ENCODE measurements at regions not wholly inside any gene's neighbourhood (a gene's known extent, or its start where the extent isn't known, plus 50 kb on each side); places are given as distances from the start of the nearest gene placed in this dataset.

DNA sequence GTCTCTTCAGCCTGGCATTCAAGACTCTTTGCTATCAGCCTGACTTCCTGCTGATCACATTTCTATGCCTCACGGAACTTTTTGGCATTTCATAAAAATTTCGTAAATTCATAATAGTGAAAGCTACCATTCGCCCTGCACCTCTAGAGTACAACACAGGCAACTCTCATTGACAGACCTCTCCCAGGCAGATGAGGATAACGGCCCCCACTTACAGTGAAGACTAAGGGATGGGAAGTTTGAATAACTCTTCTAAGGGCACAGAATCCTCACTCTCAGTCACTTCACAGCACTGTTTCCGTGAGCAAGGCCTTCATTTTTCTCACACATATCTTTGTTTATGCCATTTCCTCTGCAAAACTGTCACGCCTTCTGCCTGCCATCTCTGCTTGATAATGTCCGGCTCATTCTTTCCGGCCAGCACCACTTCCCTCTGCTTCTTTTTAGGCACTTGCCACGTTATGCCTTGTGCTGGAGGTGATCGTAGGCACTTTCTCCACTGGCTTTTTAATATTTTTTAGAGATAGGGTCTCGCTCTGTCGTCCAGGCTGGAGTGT lies 224.1 kb upstream of the HES1 start:
- Histone ChIP-seq H3K9ac (replicated peaks in 1 of 4; ENCODE audit: extremely low read depth in 1 of 4, low read depth in 3 of 4, low read length in 3 of 4) (no peak overlapping the region), H3K9me3 (ENCODE audit: insufficient read depth in 2 of 2, low read depth in 1 of 2, low read length in 1 of 2) (peaks cover 4% of the 10 kb centered on the region in 2 experiments; a peak in 2 of 4 replicates)
- POLR2A ChIA-PET (ENCODE audit: partially characterized antibody): interaction anchor here (1.6 kb wide), 1 partner anchor 27 kb away, joined by 3 read pairs; no protein-coding TSS in a partner anchor

More for the DNA sequence above, 224.1 kb upstream of the HES1 start:
- FAIRE-seq: no peak
- Histone ChIP-seq H4K5ac (ENCODE audit: insufficient read length, low read depth, low read length) (no peak overlapping the region), H2BK20ac (ENCODE audit: low read length) (no peak overlapping the region; the same call in 1 of the 2 replicates), H3K27ac (ENCODE audit: low read depth, low read length) (no peak overlapping the region), H3K4me3 (ENCODE audit: extremely low read depth in 1 of 4, insufficient read depth in 2 of 4, low read depth in 3 of 4, low read length in 4 of 4) (no peak overlapping the region), H3K79me1 (ENCODE audit: low read depth, low read length) (no peaks in the 10 kb centered on the region), H2BK12ac (ENCODE audit: low read depth, low read length) (no peak overlapping the region), H3K18ac (ENCODE audit: extremely low read depth, low read length) (no peak overlapping the region), H3K4ac (replicated peaks; ENCODE audit: insufficient read length, low read depth, low read length) (no peak overlapping the region), H3K56ac (replicated peaks; ENCODE audit: insufficient read length, low read depth, low read length) (no peak overlapping the region), H2BK120ac (replicated peaks; ENCODE audit: low read depth, low read length) (no peak overlapping the region), H3K14ac (ENCODE audit: insufficient read length) (no peak overlapping the region), H4K8ac (ENCODE audit: extremely low read depth, insufficient read depth, low read length) (no peak overlapping the region), H2AFZ (ENCODE audit: low read length) (no peak overlapping the region), H2BK5ac (ENCODE audit: low read depth, low read length) (no peak overlapping the region), H4K20me1 (replicated peaks in 1 of 2; ENCODE audit: control insufficient read depth in 1 of 2, insufficient read depth in 2 of 2, low read length in 2 of 2) (no peaks in the 10 kb centered on the region), H3K4me1 (replicated peaks in 1 of 4; ENCODE audit: control insufficient read depth in 3 of 4, insufficient read depth in 4 of 4, low read length in 3 of 4) (peaks cover 0 to 8% (median 3%) of the 10 kb centered on the region in 4 experiments; a peak in 4 of 7 replicates), H3K23me2 (ENCODE audit: low read depth, low read length) (no peaks in the 10 kb centered on the region), H3K4me2 (ENCODE audit: insufficient read depth in 1 of 2, low read depth in 2 of 2, low read length in 2 of 2) (no peak overlapping the region), H3K23ac (ENCODE audit: insufficient read length) (no peak overlapping the region), H3K36me3 (ENCODE audit: control insufficient read depth in 2 of 4, insufficient read depth in 4 of 4, low read length in 3 of 4) (no peaks in the 10 kb centered on the region), H2AK5ac (ENCODE audit: low read depth, low read length) (no peak overlapping the region), H4K91ac (replicated peaks; ENCODE audit: insufficient read length, low read length) (no peak overlapping the region), H3K27me3 (replicated peaks in 1 of 4; ENCODE audit: control insufficient read depth in 3 of 4, extremely low read depth in 1 of 4, insufficient read depth in 3 of 4, low read length in 3 of 4) (no peaks in the 10 kb centered on the region), H2BK15ac (ENCODE audit: low read length) (no peak overlapping the region), H3K79me2 (ENCODE audit: control insufficient read depth in 1 of 2, insufficient read depth in 2 of 2, low read length in 2 of 2) (no peaks in the 10 kb centered on the region)
- CTCF ChIA-PET (ENCODE audit: partially characterized antibody): interaction anchor here (0.6 to 1.0 kb wide), 2 partner anchors 59 to 227 kb away, joined by 3 to 4 read pairs; no protein-coding TSS in a partner anchor
- WGBS, 2 experiments (ENCODE audit: extremely low coverage in 1 of 2, insufficient coverage in 1 of 2, insufficient read length in 1 of 2, insufficient replicate concordance in 2 of 2, low coverage in 1 of 2, low lambda C conversion rate in 2 of 2, missing lambda C conversion rate in 1 of 2): 84% methylated on average over 12 of the region's 12 CpGs; no CpG with 5 or more reads in 1 of the 2 experiments
- TF ChIP-seq POLR2A (IDR thresholded peaks at IDR 0.05; ENCODE audit: control extremely low read depth in 1 of 2, low read depth in 2 of 2, low read length in 2 of 2): no peak
- no peak for TF ChIP-seq JUN (IDR thresholded peaks at IDR 0.05; ENCODE audit: low read depth, low read length)
- no peak for TF ChIP-seq E2F6 (IDR thresholded peaks at IDR 0.05)
- TF ChIP-seq SUZ12 (IDR thresholded peaks at IDR 0.05; ENCODE audit: low read length): no peak
- TF ChIP-seq JUND (IDR thresholded peaks at IDR 0.05; ENCODE audit: low read length): no peak
- no peak for TF ChIP-seq SAP30 (IDR thresholded peaks at IDR 0.05; ENCODE audit: insufficient read depth, insufficient replicate concordance, low read length)
- TF ChIP-seq CTBP2 (IDR thresholded peaks at IDR 0.05; ENCODE audit: borderline replicate concordance, insufficient read depth, insufficient read length, low read length): no peak
- TF ChIP-seq RBBP5 (IDR thresholded peaks at IDR 0.05; ENCODE audit: borderline replicate concordance, low read depth, low read length): no peak
- TF ChIP-seq EP300 (IDR thresholded peaks at IDR 0.05; ENCODE audit: borderline replicate concordance in 1 of 2, low read depth in 2 of 2, low read length in 2 of 2): no peak
- no peak for TF ChIP-seq NANOG (IDR thresholded peaks at IDR 0.05; ENCODE audit: insufficient read depth, low read depth, low read length, poor library complexity, severe bottlenecking)
- TF ChIP-seq CHD1 (IDR thresholded peaks at IDR 0.05; ENCODE audit: low read depth, low read length): no peak
- DNase-seq (ENCODE audit: low read depth in 1 of 2, low spot score in 2 of 2): no peak

Data from H1 (cell line).